IMR-90 (cell line): ENCODE measurements at regions not wholly inside any gene's neighbourhood (a gene's known extent, or its start where the extent isn't known, plus 50 kb on each side); places are given as distances from the start of the nearest gene placed in this dataset.

ENCODE experiments used
- ATAC-seq: fragments of 200-7000 bp; cut with Tn5 transposase; 2 replicates; pipeline ENCODE4 v1.9.1; 2020; ENCODE audit warnings: low read depth, mild to moderate bottlenecking, moderate library complexity
- BruUV-seq: library from RNA; stranded (reverse); fragments of 400-500 nt; replicated peaks from 2 replicates; lab custom pipeline; 2021; lab: Mats Ljungman, UMichigan
- CTCF ChIA-PET: fragments of 300-600 bp; formaldehyde crosslinking; extraction: SDS; loops from one replicate; lab custom pipeline; 2021; ENCODE audit warnings: antibody characterized with exemption; lab: Yijun Ruan, JAX
- POLR2A ChIA-PET: fragments of 300-600 bp; sonication (Branson Sonifier 250); formaldehyde crosslinking; loops from one replicate; lab custom pipeline; 2022; ENCODE audit warnings: antibody characterized with exemption; ENCODE audit not compliant: unreplicated experiment; lab: Charles Lee
- DNase-seq: peaks from one replicate; pipeline ENCODE4 v3.0.0; 2013
- H2AFZ ChIP-seq: replicated peaks from 2 replicates; pipeline ENCODE3; 2013; ENCODE audit warnings: low read length, mild to moderate bottlenecking; ENCODE audit not compliant: poor library complexity
- H2AK5ac ChIP-seq: 2 replicates; pipeline ENCODE4 v1.6.1; 2013; ENCODE audit warnings: low read depth, low read length, inconsistent platforms
- H2AK9ac ChIP-seq: replicated peaks from 2 replicates; pipeline ENCODE3; 2013; ENCODE audit warnings: mild to moderate bottlenecking, low read depth, low read length, moderate library complexity; ENCODE audit not compliant: poor library complexity
- H2BK120ac ChIP-seq: 2 replicates; pipeline ENCODE4 v1.6.1; 2013; ENCODE audit warnings: low read depth, low read length, inconsistent platforms
- H2BK15ac ChIP-seq: 3 replicates; pipeline ENCODE4 v1.6.1; 2013; ENCODE audit warnings: low read depth, low read length, inconsistent platforms
- H2BK20ac ChIP-seq: 2 replicates; pipeline ENCODE4 v1.6.1; 2013; ENCODE audit warnings: low read depth, mild to moderate bottlenecking, inconsistent platforms, low read length, moderate library complexity
- H2BK5ac ChIP-seq: 2 replicates; pipeline ENCODE4 v1.6.1; 2013; ENCODE audit warnings: mild to moderate bottlenecking, low read depth, low read length, inconsistent platforms; ENCODE audit not compliant: poor library complexity, severe bottlenecking
- H3K14ac ChIP-seq: replicated peaks from 2 replicates; pipeline ENCODE4 v1.6.1; 2013; ENCODE audit warnings: low read depth, low read length, inconsistent platforms
- H3K18ac ChIP-seq: 2 replicates; pipeline ENCODE4 v1.6.1; 2013; ENCODE audit warnings: low read depth, low read length, control low read depth
- H3K23ac ChIP-seq: 2 replicates; pipeline ENCODE4 v1.6.1; 2013; ENCODE audit warnings: low read depth, low read length, inconsistent platforms
- H3K27ac ChIP-seq: 2 replicates; pipeline ENCODE4 v1.5.1; 2013; ENCODE audit warnings: mild to moderate bottlenecking, control low read depth, low read length; ENCODE audit not compliant: insufficient read depth
- H3K27me3 ChIP-seq: 2 replicates; pipeline ENCODE4 v1.6.1; 2013; ENCODE audit warnings: low read length; ENCODE audit not compliant: control insufficient read depth, insufficient read depth
- H3K36me3 ChIP-seq: 2 replicates; pipeline ENCODE4 v1.6.1; 2013; ENCODE audit warnings: low read length, mixed read lengths; ENCODE audit not compliant: control insufficient read depth, insufficient read depth
- H3K4ac ChIP-seq: 2 replicates; pipeline ENCODE4 v1.6.1; 2013; ENCODE audit warnings: low read depth, low read length, inconsistent platforms
- H3K4me1 ChIP-seq: 2 replicates; pipeline ENCODE4 v1.6.1; 2013; ENCODE audit warnings: low read length, mixed read lengths; ENCODE audit not compliant: control insufficient read depth, insufficient read depth
- H3K4me2 ChIP-seq: 2 replicates; pipeline ENCODE4 v1.6.1; 2013; ENCODE audit warnings: low read depth, mild to moderate bottlenecking, control low read depth, low read length, moderate library complexity
- H3K4me3 ChIP-seq: 2 replicates; pipeline ENCODE4 v1.5.1; 2013; ENCODE audit warnings: low read depth, mild to moderate bottlenecking, control low read depth, low read length, moderate library complexity; ENCODE audit not compliant: insufficient read depth
- H3K56ac ChIP-seq: 2 replicates; pipeline ENCODE4 v1.6.1; 2013; ENCODE audit warnings: low read length, inconsistent platforms; ENCODE audit not compliant: insufficient read depth; ENCODE audit errors: extremely low read depth
- H3K79me1 ChIP-seq, 2 experiments: 2 replicates each; pipeline ENCODE4 v1.6.1; 2013; ENCODE audit warnings: low read length in 2 of 2, inconsistent platforms in 1 of 2, low read depth in 1 of 2
- H3K9ac ChIP-seq: 2 replicates; pipeline ENCODE4 v1.6.1; 2013; ENCODE audit warnings: low read depth, low read length, control low read depth
- H3K9me1 ChIP-seq: 2 replicates; pipeline ENCODE4 v1.6.1; 2013; ENCODE audit warnings: low read length, inconsistent platforms; ENCODE audit not compliant: insufficient read depth
- H3K9me3 ChIP-seq: 2 replicates; pipeline ENCODE4 v1.6.1; 2013; ENCODE audit warnings: low read length; ENCODE audit not compliant: control insufficient read depth, insufficient read depth
- H4K20me1 ChIP-seq: 2 replicates; pipeline ENCODE4 v1.6.1; 2013; ENCODE audit warnings: low read length, inconsistent platforms; ENCODE audit not compliant: insufficient read depth
- H4K5ac ChIP-seq: 2 replicates; pipeline ENCODE4 v1.6.1; 2013; ENCODE audit warnings: mild to moderate bottlenecking, low read depth, low read length, control low read depth
- H4K8ac ChIP-seq, 2 experiments: 2 replicates each; pipeline ENCODE4 v1.6.1; 2013; ENCODE audit warnings: low read depth in 2 of 2, low read length in 2 of 2, control low read depth in 1 of 2, inconsistent platforms in 1 of 2
- H4K91ac ChIP-seq: 2 replicates; pipeline ENCODE4 v1.6.1; 2013; ENCODE audit warnings: low read depth, low read length, inconsistent platforms; ENCODE audit not compliant: insufficient read depth
- BHLHE40 ChIP-seq: fragments of 150-350 bp; IDR thresholded peaks from 2 replicates; pipeline ENCODE4 v1.6.1; 2016; ENCODE audit warnings: mild to moderate bottlenecking, low read depth, low read length
- CEBPB ChIP-seq: IDR thresholded peaks from 2 replicates; pipeline ENCODE4 v1.6.1; 2012; ENCODE audit warnings: low read depth, low read length, improper control_type of control experiment
- FOS ChIP-seq: fragments of 150-350 bp; IDR thresholded peaks from 2 replicates; pipeline ENCODE4 v1.6.1; 2016; ENCODE audit warnings: low read depth, low read length
- MAFK ChIP-seq: IDR thresholded peaks from 2 replicates; pipeline ENCODE4 v1.6.1; 2012; ENCODE audit warnings: low read depth, low read length, improper control_type of control experiment
- MXI1 ChIP-seq: IDR thresholded peaks from 2 replicates; pipeline ENCODE4 v1.6.1; 2012; ENCODE audit warnings: low read depth, mild to moderate bottlenecking, low read length, moderate library complexity, borderline replicate concordance
- RFX5 ChIP-seq: IDR thresholded peaks from 2 replicates; pipeline ENCODE4 v1.8.0; 2012; ENCODE audit warnings: low read depth, mild to moderate bottlenecking, low read length, moderate library complexity
- WGBS, 2 experiments: methylation state at CpG; one replicate each; pipeline versions ENCODE4 v1.1.5 to v1.1.7; 2013; ENCODE audit warnings: missing lambda C conversion rate in 2 of 2; ENCODE audit not compliant: insufficient read length in 1 of 2; ENCODE audit errors: extremely low coverage in 2 of 2; 5-methylcytosine and 5-hydroxymethylcytosine counted together
- dilution Hi-C: fragments of 300-500 bp; cut with HindIII; formaldehyde crosslinking; loops from one replicate; pipeline ENCODE4 v1.14.3; 2018; ENCODE audit warnings: low sequenced_read_pairs; ENCODE audit not compliant: unreplicated experiment
- in situ Hi-C: fragments of 300-500 bp; cut with MboI; formaldehyde crosslinking; loops from 3 replicates; pipeline ENCODE4 v1.14.3; 2019; ENCODE audit warnings: low sequenced_read_pairs, inconsistent platforms, mixed read lengths
- intact Hi-C: fragments of 100-400 bp; cut with micrococcal nuclease; formaldehyde crosslinking; loops from 2 replicates; pipeline ENCODE4 v1.10.0; 2022
- TF ChIP-seq, protein P1 (sequence below): fragments of 150-350 bp; IDR thresholded peaks from 2 replicates; pipeline ENCODE4 v1.6.1; 2017; ENCODE audit warnings: mild to moderate bottlenecking, antibody characterized with exemption, low read length, low read depth

DNA sequence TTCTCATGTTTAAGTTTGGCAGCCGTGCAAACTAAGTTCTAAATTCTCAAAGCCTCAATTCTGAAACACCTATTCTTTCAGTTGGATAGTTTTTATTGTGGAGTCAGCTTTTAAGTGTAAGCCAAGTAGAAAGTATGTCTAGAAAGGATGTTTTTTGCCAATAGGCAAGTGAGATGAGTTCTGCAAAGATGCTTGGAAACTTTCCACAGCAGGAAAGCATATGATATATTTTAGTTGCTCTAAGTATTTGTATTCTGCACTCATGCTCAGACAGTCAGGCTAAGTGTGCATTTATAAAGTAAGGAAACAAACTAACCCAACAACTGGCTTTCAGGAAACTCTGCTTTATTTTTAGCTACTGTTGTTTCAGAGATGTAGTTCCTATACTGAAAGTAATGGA, 67.3 kb upstream of the CDH18 start:
- Histone ChIP-seq H2AK9ac (no peak overlapping the region), H4K20me1 (no peaks in the 10 kb centered on the region), H3K36me3 (no peaks in the 10 kb centered on the region), H2BK120ac (no peak overlapping the region), H3K56ac (no peak overlapping the region), H3K27me3 (no peaks in the 10 kb centered on the region), H2BK20ac (no peak overlapping the region), H3K4ac (no peak overlapping the region), H3K79me1 (no peaks in the 10 kb centered on the region), H3K23ac (no peak overlapping the region), H3K9me1 (no peaks in the 10 kb centered on the region), H4K8ac (no peak overlapping the region), H3K4me1 (no peaks in the 10 kb centered on the region), H2AFZ (no peak overlapping the region), H2AK5ac (no peak overlapping the region), H3K4me2 (no peak overlapping the region), H3K4me3 (no peak overlapping the region), H3K14ac (no peak overlapping the region), H2BK5ac (no peak overlapping the region), H3K9me3 (no peaks in the 10 kb centered on the region), H2BK15ac (no peak overlapping the region), H3K27ac (no peak overlapping the region), H4K91ac (no peak overlapping the region), H4K5ac (no peak overlapping the region), H3K18ac (no peak overlapping the region), H3K9ac (no peak overlapping the region)
- CTCF ChIA-PET, result no interaction called here
- dilution Hi-C loops (no loop called here), intact Hi-C loops (no loop called here), in situ Hi-C loops (no loop called here)
- POLR2A ChIA-PET, result no interaction called here
- BruUV-seq, result no TSS peak
- WGBS, 2 experiments, result no CpG with 5 or more reads among the region's 1 CpG
- TF ChIP-seq MXI1 (no peak), CEBPB (no peak), RFX5 (no peak), BHLHE40 (no peak), MAFK (0 out of 2 replicates have a peak, but pooled peaks have one; percentile 10), FOS (no peak)
- TF ChIP-seq, protein P1, sequence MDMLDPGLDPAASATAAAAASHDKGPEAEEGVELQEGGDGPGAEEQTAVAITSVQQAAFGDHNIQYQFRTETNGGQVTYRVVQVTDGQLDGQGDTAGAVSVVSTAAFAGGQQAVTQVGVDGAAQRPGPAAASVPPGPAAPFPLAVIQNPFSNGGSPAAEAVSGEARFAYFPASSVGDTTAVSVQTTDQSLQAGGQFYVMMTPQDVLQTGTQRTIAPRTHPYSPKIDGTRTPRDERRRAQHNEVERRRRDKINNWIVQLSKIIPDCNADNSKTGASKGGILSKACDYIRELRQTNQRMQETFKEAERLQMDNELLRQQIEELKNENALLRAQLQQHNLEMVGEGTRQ, result no peak
- ATAC-seq (no peak), DNase-seq (no peak)
